ENCODE measurements at regions not wholly inside any gene's neighbourhood (a gene's known extent, or its start where the extent isn't known, plus 50 kb on each side); places are given as distances from the start of the nearest gene placed in this dataset.

DNA sequence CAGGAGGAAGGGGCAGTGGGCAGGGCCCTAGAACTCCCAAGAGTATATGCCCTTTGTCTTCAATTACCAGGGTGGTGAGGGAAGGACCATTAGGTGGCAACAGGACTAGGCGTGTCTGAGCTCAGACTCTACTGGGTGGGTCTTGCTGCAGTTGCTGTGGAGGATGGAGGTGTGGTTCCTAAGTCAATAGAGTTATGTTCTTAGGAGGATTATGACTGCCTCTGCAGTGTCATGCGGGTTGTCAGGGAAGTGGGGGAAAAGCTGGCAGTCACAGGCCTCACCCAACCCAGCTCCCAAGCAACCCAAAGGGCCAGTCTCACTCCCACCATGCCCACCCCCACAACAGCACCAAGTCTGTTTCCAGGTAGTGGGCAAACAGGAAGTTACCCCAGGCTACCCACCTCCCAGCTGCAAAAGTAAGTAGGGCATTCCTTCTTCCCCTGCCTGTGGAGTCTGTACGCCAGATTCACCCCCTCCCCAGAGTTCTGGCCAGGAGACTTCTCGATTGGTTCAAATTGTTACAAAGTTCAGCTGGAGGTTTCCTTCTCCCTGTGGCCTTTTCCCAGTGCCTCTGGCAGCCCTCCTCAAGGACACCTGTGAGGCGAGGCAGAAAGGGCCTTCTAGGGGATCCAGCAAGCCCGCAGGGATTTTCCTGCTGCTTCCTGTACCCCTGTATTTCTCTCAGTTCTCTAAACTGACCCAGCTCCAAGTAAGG is 145.3 kb downstream of the HINT1 start:
- TF ChIP-seq, protein P1, sequence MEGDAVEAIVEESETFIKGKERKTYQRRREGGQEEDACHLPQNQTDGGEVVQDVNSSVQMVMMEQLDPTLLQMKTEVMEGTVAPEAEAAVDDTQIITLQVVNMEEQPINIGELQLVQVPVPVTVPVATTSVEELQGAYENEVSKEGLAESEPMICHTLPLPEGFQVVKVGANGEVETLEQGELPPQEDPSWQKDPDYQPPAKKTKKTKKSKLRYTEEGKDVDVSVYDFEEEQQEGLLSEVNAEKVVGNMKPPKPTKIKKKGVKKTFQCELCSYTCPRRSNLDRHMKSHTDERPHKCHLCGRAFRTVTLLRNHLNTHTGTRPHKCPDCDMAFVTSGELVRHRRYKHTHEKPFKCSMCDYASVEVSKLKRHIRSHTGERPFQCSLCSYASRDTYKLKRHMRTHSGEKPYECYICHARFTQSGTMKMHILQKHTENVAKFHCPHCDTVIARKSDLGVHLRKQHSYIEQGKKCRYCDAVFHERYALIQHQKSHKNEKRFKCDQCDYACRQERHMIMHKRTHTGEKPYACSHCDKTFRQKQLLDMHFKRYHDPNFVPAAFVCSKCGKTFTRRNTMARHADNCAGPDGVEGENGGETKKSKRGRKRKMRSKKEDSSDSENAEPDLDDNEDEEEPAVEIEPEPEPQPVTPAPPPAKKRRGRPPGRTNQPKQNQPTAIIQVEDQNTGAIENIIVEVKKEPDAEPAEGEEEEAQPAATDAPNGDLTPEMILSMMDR (IDR thresholded peaks at IDR 0.05), result no peak
- TF ChIP-seq EZH2phosphoT487 (IDR thresholded peaks at IDR 0.05) (no peak), EZH2 (IDR thresholded peaks at IDR 0.05) (no peak)

Data from neural progenitor cell (in vitro differentiated cells).